ENCODE measurements at regions not wholly inside any gene's neighbourhood (a gene's known extent, or its start where the extent isn't known, plus 50 kb on each side); places are given as distances from the start of the nearest gene placed in this dataset.
"Not testable (repeated sequence)": the region's sequence is repeated elsewhere in the genome, so short reads cannot be mapped to it uniquely, and the experiment has no call there.

- TF ChIP-seq CTCF, POLR2A (IDR thresholded peaks at IDR 0.05): not testable (repeated sequence)
Measured at GRCh38 chr4:184967699-184968098, 50.6 kb upstream of the HELT start.
